ENCODE measurements at regions not wholly inside any gene's neighbourhood (a gene's known extent, or its start where the extent isn't known, plus 50 kb on each side); places are given as distances from the start of the nearest gene placed in this dataset.

DNA sequence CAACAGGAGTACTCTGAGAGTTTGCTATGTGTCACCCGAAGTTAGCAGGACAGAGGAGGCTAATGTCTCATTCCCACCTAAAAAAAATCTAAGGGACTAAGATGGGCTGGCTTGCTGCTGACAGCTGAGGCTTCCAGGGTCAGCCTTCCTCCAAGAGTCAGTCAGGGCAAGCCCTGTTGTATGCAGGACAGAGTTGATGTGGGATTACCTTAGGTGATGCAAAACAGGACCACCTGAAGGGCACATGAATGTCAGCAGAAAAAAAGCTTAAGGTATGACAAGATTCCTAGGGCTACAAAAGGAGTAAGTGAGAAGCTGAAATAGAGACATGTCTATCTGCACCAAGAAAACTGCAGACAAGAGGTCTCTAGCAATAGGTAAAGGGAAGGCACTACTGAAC is 151.5 kb downstream of the NHLRC3 start:
- TF ChIP-seq, protein P1, sequence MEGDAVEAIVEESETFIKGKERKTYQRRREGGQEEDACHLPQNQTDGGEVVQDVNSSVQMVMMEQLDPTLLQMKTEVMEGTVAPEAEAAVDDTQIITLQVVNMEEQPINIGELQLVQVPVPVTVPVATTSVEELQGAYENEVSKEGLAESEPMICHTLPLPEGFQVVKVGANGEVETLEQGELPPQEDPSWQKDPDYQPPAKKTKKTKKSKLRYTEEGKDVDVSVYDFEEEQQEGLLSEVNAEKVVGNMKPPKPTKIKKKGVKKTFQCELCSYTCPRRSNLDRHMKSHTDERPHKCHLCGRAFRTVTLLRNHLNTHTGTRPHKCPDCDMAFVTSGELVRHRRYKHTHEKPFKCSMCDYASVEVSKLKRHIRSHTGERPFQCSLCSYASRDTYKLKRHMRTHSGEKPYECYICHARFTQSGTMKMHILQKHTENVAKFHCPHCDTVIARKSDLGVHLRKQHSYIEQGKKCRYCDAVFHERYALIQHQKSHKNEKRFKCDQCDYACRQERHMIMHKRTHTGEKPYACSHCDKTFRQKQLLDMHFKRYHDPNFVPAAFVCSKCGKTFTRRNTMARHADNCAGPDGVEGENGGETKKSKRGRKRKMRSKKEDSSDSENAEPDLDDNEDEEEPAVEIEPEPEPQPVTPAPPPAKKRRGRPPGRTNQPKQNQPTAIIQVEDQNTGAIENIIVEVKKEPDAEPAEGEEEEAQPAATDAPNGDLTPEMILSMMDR (IDR thresholded peaks at IDR 0.05): no peak
- no peak for TF ChIP-seq ZFX (IDR thresholded peaks at IDR 0.05; ENCODE audit: borderline replicate concordance)
